ENCODE measurements at regions not wholly inside any gene's neighbourhood (a gene's known extent, or its start where the extent isn't known, plus 50 kb on each side); places are given as distances from the start of the nearest gene placed in this dataset.

- no peak overlapping the region for H3K4me3 ChIP-seq
- peaks cover 0 to 39% (median 0%) of the 10 kb centered on the region in 11 donors for H3K9me3 ChIP-seq
- H3K36me3 ChIP-seq, result no peaks in the 10 kb centered on the region
- TF ChIP-seq, protein P1, sequence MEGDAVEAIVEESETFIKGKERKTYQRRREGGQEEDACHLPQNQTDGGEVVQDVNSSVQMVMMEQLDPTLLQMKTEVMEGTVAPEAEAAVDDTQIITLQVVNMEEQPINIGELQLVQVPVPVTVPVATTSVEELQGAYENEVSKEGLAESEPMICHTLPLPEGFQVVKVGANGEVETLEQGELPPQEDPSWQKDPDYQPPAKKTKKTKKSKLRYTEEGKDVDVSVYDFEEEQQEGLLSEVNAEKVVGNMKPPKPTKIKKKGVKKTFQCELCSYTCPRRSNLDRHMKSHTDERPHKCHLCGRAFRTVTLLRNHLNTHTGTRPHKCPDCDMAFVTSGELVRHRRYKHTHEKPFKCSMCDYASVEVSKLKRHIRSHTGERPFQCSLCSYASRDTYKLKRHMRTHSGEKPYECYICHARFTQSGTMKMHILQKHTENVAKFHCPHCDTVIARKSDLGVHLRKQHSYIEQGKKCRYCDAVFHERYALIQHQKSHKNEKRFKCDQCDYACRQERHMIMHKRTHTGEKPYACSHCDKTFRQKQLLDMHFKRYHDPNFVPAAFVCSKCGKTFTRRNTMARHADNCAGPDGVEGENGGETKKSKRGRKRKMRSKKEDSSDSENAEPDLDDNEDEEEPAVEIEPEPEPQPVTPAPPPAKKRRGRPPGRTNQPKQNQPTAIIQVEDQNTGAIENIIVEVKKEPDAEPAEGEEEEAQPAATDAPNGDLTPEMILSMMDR (IDR thresholded peaks at IDR 0.05), result no peak
- intact Hi-C loops (cut with DNase I), result no loop called here
- 57 to 63% methylated on average over 5 of the region's 5 CpGs for WGBS, 2 donors
- no peaks in the 10 kb centered on the region for H3K4me1 ChIP-seq
- no peak overlapping the region for H3K27ac ChIP-seq
- H3K27me3 ChIP-seq, result no peaks in the 10 kb centered on the region
- DNase-seq (no peak), ATAC-seq (peak in 3 of 8 donors; percentile 48 to 79 (median 56))
Measured at GRCh38 chr13:85093808-85094207, 705.4 kb downstream of the SLITRK6 start.

DNA sequence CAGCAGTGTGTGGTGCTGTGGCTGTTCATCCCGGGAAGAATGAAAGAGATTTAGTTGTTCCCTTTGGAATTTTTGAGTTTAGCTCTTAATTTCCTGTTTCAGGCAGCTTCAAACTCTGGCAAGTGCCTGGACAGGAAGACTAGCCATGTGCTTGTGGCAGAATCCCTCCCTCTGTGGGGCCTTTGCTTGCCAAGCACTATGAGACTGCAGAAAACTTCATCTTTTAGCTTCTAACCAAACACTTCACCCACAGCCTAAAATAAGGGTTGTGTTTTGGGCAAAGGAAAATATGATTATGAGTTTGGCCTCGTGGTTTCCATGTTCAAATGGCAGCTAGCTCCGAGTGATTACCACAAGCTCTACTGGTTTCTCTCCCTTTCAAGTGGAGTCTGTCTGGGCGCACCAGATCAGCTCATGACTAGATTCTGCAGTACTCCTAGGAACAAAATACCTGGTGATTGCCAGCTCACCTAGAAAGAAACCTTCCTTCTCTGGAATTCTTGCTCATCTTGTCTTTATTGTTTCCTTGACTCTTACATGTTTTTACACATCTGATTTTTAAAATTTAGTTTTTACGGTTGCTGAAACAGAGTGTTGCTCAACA is 707.5 kb downstream of the SLITRK6 start:
- no peaks in the 10 kb centered on the region for H3K4me1 ChIP-seq
- DNase-seq (no peak), ATAC-seq (peak in 1 of 8 donors; percentile 44)
- intact Hi-C loops (cut with DNase I), result no loop called here
- TF ChIP-seq, protein P1 (IDR thresholded peaks at IDR 0.05), result no peak
- WGBS, 2 donors, result 60 to 78% methylated on average over 5 of the region's 5 CpGs
- H3K36me3 ChIP-seq, result no peaks in the 10 kb centered on the region
- no peaks in the 10 kb centered on the region for H3K27me3 ChIP-seq
- peaks cover 0 to 21% (median 0%) of the 10 kb centered on the region in 11 donors for H3K9me3 ChIP-seq
- H3K27ac ChIP-seq, result no peak overlapping the region
- no peak overlapping the region for H3K4me3 ChIP-seq

- TF ChIP-seq, protein P1 (IDR thresholded peaks at IDR 0.05), result no peak
- no peak for DNase-seq
- peaks cover 0 to 8% (median 0%) of the 10 kb centered on the region in 11 donors for H3K9me3 ChIP-seq
- H3K27ac ChIP-seq, result no peak overlapping the region
- H3K36me3 ChIP-seq, result no peaks in the 10 kb centered on the region
- intact Hi-C loops (cut with DNase I), result no loop called here
- no peaks in the 10 kb centered on the region for H3K4me1 ChIP-seq
- no peak for ATAC-seq
- H3K4me3 ChIP-seq, result no peak overlapping the region
- 88 to 94% methylated on average over 2 of the region's 2 CpGs for WGBS, 2 donors
- no peaks in the 10 kb centered on the region for H3K27me3 ChIP-seq
Measured at GRCh38 chr13:85089186-85089585, 710.0 kb downstream of the SLITRK6 start.

GRCh38 chr13:85080691-85081090 is 718.5 kb downstream of the SLITRK6 start:
- H3K9me3 ChIP-seq, result peaks cover 0 to 4% (median 0%) of the 10 kb centered on the region in 11 donors
- H3K27ac ChIP-seq, result no peak overlapping the region
- DNase-seq, result no peak
- no peaks in the 10 kb centered on the region for H3K4me1 ChIP-seq
- WGBS, 2 donors, result 79 to 93% methylated on average over 1 of the region's 1 CpG
- no peaks in the 10 kb centered on the region for H3K27me3 ChIP-seq
- ATAC-seq, result no peak
- no peak overlapping the region for H3K4me3 ChIP-seq
- intact Hi-C loops (cut with DNase I), result no loop called here
- TF ChIP-seq, protein P1 (IDR thresholded peaks at IDR 0.05), result no peak
- H3K36me3 ChIP-seq, result no peaks in the 10 kb centered on the region
